ENCODE measurements at regions not wholly inside any gene's neighbourhood (a gene's known extent, or its start where the extent isn't known, plus 50 kb on each side); places are given as distances from the start of the nearest gene placed in this dataset.

DNA sequence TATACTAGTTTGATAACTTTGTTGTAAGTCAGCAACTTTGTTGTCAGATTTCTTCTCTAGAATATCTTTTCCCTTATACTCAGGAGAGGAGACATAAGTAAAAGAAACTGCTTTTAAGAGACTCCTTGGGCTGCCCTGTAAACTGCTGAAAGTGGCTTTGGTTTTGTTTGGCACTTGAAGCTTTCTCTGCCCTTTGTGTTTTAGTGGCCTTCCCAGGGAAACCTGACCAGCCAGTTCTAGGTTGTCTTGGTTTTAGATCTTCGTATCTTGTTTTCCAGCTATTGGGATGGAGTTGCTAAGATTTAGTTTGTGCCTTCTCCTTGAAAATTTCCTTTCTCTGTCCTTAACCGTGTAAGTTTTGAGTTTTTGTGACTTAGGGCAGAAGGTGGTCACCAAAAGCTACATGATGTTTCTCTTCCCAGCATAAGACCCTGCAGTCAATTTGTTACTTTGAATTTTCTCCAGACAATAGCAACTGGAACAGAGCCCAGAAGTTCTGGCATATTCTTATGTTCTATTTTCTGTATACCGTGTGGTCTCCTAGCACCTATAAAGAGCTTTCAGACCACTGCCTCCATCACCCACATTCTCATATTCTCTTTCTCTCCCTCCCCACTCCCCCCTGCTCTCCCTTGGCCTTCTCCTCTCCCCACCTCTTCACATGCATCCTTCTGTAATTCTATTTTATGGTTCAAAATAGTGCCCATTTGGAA lies 81.1 kb downstream of the BOLA3 start:
- DNase-seq (ENCODE audit: low spot score) = no peak
- 89% methylated on average over 3 of the region's 3 CpGs for WGBS
- TF ChIP-seq HNF4G (IDR thresholded peaks at IDR 0.05) = no peak
- TF ChIP-seq REST (IDR thresholded peaks at IDR 0.05) = no peak
- TF ChIP-seq, protein P1, sequence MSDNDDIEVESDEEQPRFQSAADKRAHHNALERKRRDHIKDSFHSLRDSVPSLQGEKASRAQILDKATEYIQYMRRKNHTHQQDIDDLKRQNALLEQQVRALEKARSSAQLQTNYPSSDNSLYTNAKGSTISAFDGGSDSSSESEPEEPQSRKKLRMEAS (IDR thresholded peaks at IDR 0.05) = no peak
- TF ChIP-seq RXRA (IDR thresholded peaks at IDR 0.05) = no peak
- TF ChIP-seq FOXA1 (IDR thresholded peaks at IDR 0.05) = no peak
- no peak for TF ChIP-seq JUND (IDR thresholded peaks at IDR 0.05)
- no peak for TF ChIP-seq FOXA2 (IDR thresholded peaks at IDR 0.05)
- TF ChIP-seq SP1 (IDR thresholded peaks at IDR 0.05) = no peak
- no peak for TF ChIP-seq RAD21 (IDR thresholded peaks at IDR 0.05)
- TF ChIP-seq GABPA (IDR thresholded peaks at IDR 0.05 in 1 of 2, conservative IDR thresholded peaks at IDR 0.05 in 1 of 2) = no peak
- TF ChIP-seq, protein P2, sequence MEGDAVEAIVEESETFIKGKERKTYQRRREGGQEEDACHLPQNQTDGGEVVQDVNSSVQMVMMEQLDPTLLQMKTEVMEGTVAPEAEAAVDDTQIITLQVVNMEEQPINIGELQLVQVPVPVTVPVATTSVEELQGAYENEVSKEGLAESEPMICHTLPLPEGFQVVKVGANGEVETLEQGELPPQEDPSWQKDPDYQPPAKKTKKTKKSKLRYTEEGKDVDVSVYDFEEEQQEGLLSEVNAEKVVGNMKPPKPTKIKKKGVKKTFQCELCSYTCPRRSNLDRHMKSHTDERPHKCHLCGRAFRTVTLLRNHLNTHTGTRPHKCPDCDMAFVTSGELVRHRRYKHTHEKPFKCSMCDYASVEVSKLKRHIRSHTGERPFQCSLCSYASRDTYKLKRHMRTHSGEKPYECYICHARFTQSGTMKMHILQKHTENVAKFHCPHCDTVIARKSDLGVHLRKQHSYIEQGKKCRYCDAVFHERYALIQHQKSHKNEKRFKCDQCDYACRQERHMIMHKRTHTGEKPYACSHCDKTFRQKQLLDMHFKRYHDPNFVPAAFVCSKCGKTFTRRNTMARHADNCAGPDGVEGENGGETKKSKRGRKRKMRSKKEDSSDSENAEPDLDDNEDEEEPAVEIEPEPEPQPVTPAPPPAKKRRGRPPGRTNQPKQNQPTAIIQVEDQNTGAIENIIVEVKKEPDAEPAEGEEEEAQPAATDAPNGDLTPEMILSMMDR (IDR thresholded peaks at IDR 0.05; ENCODE audit: low read depth, low read length, missing input control) = no peak
- no peak for TF ChIP-seq HNF4A (conservative IDR thresholded peaks at IDR 0.05)
- TF ChIP-seq, protein P3, sequence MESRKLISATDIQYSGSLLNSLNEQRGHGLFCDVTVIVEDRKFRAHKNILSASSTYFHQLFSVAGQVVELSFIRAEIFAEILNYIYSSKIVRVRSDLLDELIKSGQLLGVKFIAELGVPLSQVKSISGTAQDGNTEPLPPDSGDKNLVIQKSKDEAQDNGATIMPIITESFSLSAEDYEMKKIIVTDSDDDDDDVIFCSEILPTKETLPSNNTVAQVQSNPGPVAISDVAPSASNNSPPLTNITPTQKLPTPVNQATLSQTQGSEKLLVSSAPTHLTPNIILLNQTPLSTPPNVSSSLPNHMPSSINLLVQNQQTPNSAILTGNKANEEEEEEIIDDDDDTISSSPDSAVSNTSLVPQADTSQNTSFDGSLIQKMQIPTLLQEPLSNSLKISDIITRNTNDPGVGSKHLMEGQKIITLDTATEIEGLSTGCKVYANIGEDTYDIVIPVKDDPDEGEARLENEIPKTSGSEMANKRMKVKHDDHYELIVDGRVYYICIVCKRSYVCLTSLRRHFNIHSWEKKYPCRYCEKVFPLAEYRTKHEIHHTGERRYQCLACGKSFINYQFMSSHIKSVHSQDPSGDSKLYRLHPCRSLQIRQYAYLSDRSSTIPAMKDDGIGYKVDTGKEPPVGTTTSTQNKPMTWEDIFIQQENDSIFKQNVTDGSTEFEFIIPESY (IDR thresholded peaks at IDR 0.05) = no peak
- TF ChIP-seq, protein P4, sequence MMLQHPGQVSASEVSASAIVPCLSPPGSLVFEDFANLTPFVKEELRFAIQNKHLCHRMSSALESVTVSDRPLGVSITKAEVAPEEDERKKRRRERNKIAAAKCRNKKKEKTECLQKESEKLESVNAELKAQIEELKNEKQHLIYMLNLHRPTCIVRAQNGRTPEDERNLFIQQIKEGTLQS (IDR thresholded peaks at IDR 0.05) = no peak
- no peak for TF ChIP-seq NR2F2 (IDR thresholded peaks at IDR 0.05)
- no peak for TF ChIP-seq TAF1 (conservative IDR thresholded peaks at IDR 0.05)
- H3K36me3 ChIP-seq (ENCODE audit: control insufficient read depth in 4 of 4, insufficient read depth in 3 of 4, low read depth in 1 of 4, low read length in 3 of 4) = peaks cover 0 to 2% (median 0%) of the 10 kb centered on the region in 4 donors
- no peak overlapping the region for H3K9ac ChIP-seq (ENCODE audit: low read depth in 1 of 2, low read length in 2 of 2)
- peaks cover 0 to 2% (median 0%) of the 10 kb centered on the region in 4 donors for H3K4me1 ChIP-seq (ENCODE audit: control insufficient read depth in 4 of 4, insufficient read depth in 4 of 4, low read length in 3 of 4)
- no peak overlapping the region for H3K4me3 ChIP-seq (ENCODE audit: low read depth in 1 of 3, low read length in 3 of 3)
- no peak overlapping the region for H3K27ac ChIP-seq (ENCODE audit: low read depth in 1 of 2, low read length in 2 of 2)
- no peaks in the 10 kb centered on the region for H3K9me3 ChIP-seq (ENCODE audit: control insufficient read depth in 4 of 4, low read length in 3 of 4)
- H3K27me3 ChIP-seq (ENCODE audit: control insufficient read depth in 4 of 4, insufficient read depth in 4 of 4, low read length in 3 of 4) = no peaks in the 10 kb centered on the region

Data from liver (tissue), 8 donors.